HEK293 (cell line): ENCODE measurements at regions not wholly inside any gene's neighbourhood (a gene's known extent, or its start where the extent isn't known, plus 50 kb on each side); places are given as distances from the start of the nearest gene placed in this dataset.

Experiments
- CTCF ChIA-PET: fragments of 350-600 bp; formaldehyde crosslinking; extraction: SDS; loops from one replicate; lab custom pipeline; 2021; ENCODE audit warnings: antibody characterized with exemption; lab: Yijun Ruan, JAX
- POLR2A ChIA-PET: fragments of 300-600 bp; formaldehyde crosslinking; extraction: SDS; loops from one replicate; lab custom pipeline; 2020; ENCODE audit warnings: antibody characterized with exemption, inconsistent platforms; lab: Yijun Ruan, JAX
- H3K27ac ChIP-seq: fragments of 200-500 bp; sonication (Bioruptor generic); 2 replicates; pipeline ENCODE4 v1.5.1; 2014; ENCODE audit warnings: low read depth, low read length, control low read depth, inconsistent platforms; ENCODE audit errors: extremely low read depth
- H3K36me3 ChIP-seq, 2 experiments: fragments of 200-500 bp in 1 of 2; sonication (Bioruptor generic) in 1 of 2; 1 replicate in 1 of 2; 2 replicates in 1 of 2; pipeline ENCODE4 v1.5.1; 2014 to 2017; ENCODE audit warnings: inconsistent platforms in 2 of 2, low read length in 2 of 2; ENCODE audit not compliant: control insufficient read depth in 2 of 2, insufficient read depth in 1 of 2
- H3K4me1 ChIP-seq: fragments of 200-500 bp; sonication (Bioruptor generic); 2 replicates; pipeline ENCODE4 v1.5.1; 2014; ENCODE audit warnings: mild to moderate bottlenecking, low read length, inconsistent platforms; ENCODE audit not compliant: control insufficient read depth, insufficient read depth
- H3K4me3 ChIP-seq: 2 replicates; pipeline ENCODE4 v1.5.1; 2011; ENCODE audit warnings: low read depth, mild to moderate bottlenecking, control low read depth, low read length, moderate library complexity
- H3K9me3 ChIP-seq: fragments of 200-500 bp; sonication (Bioruptor generic); 2 replicates; pipeline ENCODE4 v1.5.1; 2014; ENCODE audit warnings: low read depth, low read length, inconsistent platforms; ENCODE audit not compliant: control insufficient read depth, insufficient read depth
- BCL6B ChIP-seq: fragments of 450-650 bp; formaldehyde crosslinking; IDR thresholded peaks from 2 replicates; pipeline ENCODE4 v1.5.1; 2017; ENCODE audit warnings: missing biosample characterization, missing genetic modification characterization
- HIC1 ChIP-seq: fragments of 450-650 bp; formaldehyde crosslinking; IDR thresholded peaks from 2 replicates; pipeline ENCODE4 v1.5.1; 2016; ENCODE audit warnings: missing biosample characterization, missing genetic modification characterization
- INSM2 ChIP-seq: fragments of 450-650 bp; formaldehyde crosslinking; IDR thresholded peaks from 2 replicates; pipeline ENCODE4 v1.5.1; 2016; ENCODE audit warnings: missing biosample characterization, missing genetic modification characterization
- MYNN ChIP-seq: fragments of 450-650 bp; formaldehyde crosslinking; IDR thresholded peaks from 2 replicates; pipeline ENCODE4 v1.5.1; 2016; ENCODE audit warnings: missing biosample characterization, missing genetic modification characterization, borderline replicate concordance
- TCF7L2 ChIP-seq: IDR thresholded peaks from 2 replicates; pipeline ENCODE4 v1.6.1; 2011; ENCODE audit warnings: low read depth, mild to moderate bottlenecking, inconsistent platforms, low read length, moderate library complexity, borderline replicate concordance
- TRIM28 ChIP-seq: IDR thresholded peaks from 2 replicates; pipeline ENCODE4 v1.6.1; 2011; ENCODE audit warnings: low read length, control low read depth, borderline replicate concordance
- ZBTB21 ChIP-seq: fragments of 450-650 bp; formaldehyde crosslinking; IDR thresholded peaks from 2 replicates; pipeline ENCODE4 v1.5.1; 2017; ENCODE audit warnings: missing biosample characterization, missing genetic modification characterization
- ZNF121 ChIP-seq: fragments of 450-650 bp; formaldehyde crosslinking; IDR thresholded peaks from 2 replicates; pipeline ENCODE4 v1.5.1; 2016; ENCODE audit warnings: missing biosample characterization, missing genetic modification characterization
- ZNF132 ChIP-seq: fragments of 450-650 bp; formaldehyde crosslinking; IDR thresholded peaks from 2 replicates; pipeline ENCODE4 v1.5.1; 2017; ENCODE audit warnings: missing biosample characterization, missing genetic modification characterization, borderline replicate concordance
- ZNF146 ChIP-seq: fragments of 450-650 bp; formaldehyde crosslinking; IDR thresholded peaks from 2 replicates; pipeline ENCODE4 v1.5.1; 2016; ENCODE audit warnings: missing biosample characterization, missing genetic modification characterization
- ZNF155 ChIP-seq: fragments of 450-650 bp; formaldehyde crosslinking; IDR thresholded peaks from 2 replicates; pipeline ENCODE4 v1.5.1; 2016; ENCODE audit warnings: missing biosample characterization, missing genetic modification characterization
- ZNF202 ChIP-seq: fragments of 450-650 bp; formaldehyde crosslinking; IDR thresholded peaks from 2 replicates; pipeline ENCODE4 v1.5.1; 2016; ENCODE audit warnings: missing biosample characterization, missing genetic modification characterization, borderline replicate concordance
- ZNF211 ChIP-seq: fragments of 450-650 bp; formaldehyde crosslinking; IDR thresholded peaks from 2 replicates; pipeline ENCODE4 v1.5.1; 2016; ENCODE audit warnings: low read depth, missing biosample characterization, missing genetic modification characterization
- ZNF248 ChIP-seq: fragments of 450-650 bp; formaldehyde crosslinking; IDR thresholded peaks from 2 replicates; pipeline ENCODE4 v1.5.1; 2017; ENCODE audit warnings: missing biosample characterization, missing genetic modification characterization
- ZNF280D ChIP-seq: fragments of 450-650 bp; formaldehyde crosslinking; IDR thresholded peaks from 2 replicates; pipeline ENCODE4 v1.5.1; 2016; ENCODE audit warnings: missing biosample characterization, missing genetic modification characterization
- ZNF335 ChIP-seq: fragments of 450-650 bp; formaldehyde crosslinking; conservative IDR thresholded peaks from 2 replicates; pipeline ENCODE4 v1.5.1; 2016; ENCODE audit warnings: missing biosample characterization, missing genetic modification characterization
- ZNF37A ChIP-seq: fragments of 450-650 bp; IDR thresholded peaks from 2 replicates; pipeline ENCODE4 v1.5.1; 2018; ENCODE audit warnings: missing biosample characterization, missing genetic modification characterization
- ZNF510 ChIP-seq: fragments of 450-650 bp; formaldehyde crosslinking; IDR thresholded peaks from 2 replicates; pipeline ENCODE4 v1.5.1; 2018; ENCODE audit warnings: mild to moderate bottlenecking, missing genetic modification characterization, missing biosample characterization; ENCODE audit not compliant: insufficient replicate concordance
- ZNF514 ChIP-seq: fragments of 450-650 bp; formaldehyde crosslinking; IDR thresholded peaks from 2 replicates; pipeline ENCODE4 v1.5.1; 2016; ENCODE audit warnings: missing biosample characterization, missing genetic modification characterization
- ZNF544 ChIP-seq: fragments of 450-650 bp; formaldehyde crosslinking; IDR thresholded peaks from 2 replicates; pipeline ENCODE4 v1.5.0; 2017; ENCODE audit warnings: missing biosample characterization, missing genetic modification characterization
- ZNF549 ChIP-seq: fragments of 450-650 bp; IDR thresholded peaks from 2 replicates; pipeline ENCODE4 v1.5.1; 2018; ENCODE audit warnings: missing biosample characterization, missing genetic modification characterization, mild to moderate bottlenecking, inconsistent platforms, moderate library complexity
- ZNF692 ChIP-seq: fragments of 450-650 bp; formaldehyde crosslinking; IDR thresholded peaks from 2 replicates; pipeline ENCODE4 v1.5.1; 2016; ENCODE audit warnings: missing biosample characterization, missing genetic modification characterization
- ZNF707 ChIP-seq: fragments of 450-650 bp; formaldehyde crosslinking; IDR thresholded peaks from 2 replicates; pipeline ENCODE4 v1.5.1; 2016; ENCODE audit warnings: missing biosample characterization, missing genetic modification characterization
- ZNF830 ChIP-seq: fragments of 450-650 bp; IDR thresholded peaks from 2 replicates; pipeline ENCODE4 v1.5.0; 2018; ENCODE audit warnings: missing biosample characterization, missing genetic modification characterization, low read depth, mild to moderate bottlenecking, moderate library complexity

- ChIA-PET POLR2A (no interaction called here), CTCF (interaction anchor here (0.7 kb wide), 3 partner anchors 19 to 311 kb away, joined by 3 read pairs; no protein-coding TSS in a partner anchor)
- H3K4me1 ChIP-seq: no peaks in the 10 kb centered on the region
- TF ChIP-seq ZNF830 (no peak), ZBTB21 (tag by site-specific recombination) (no peak), INSM2 (tag by site-specific recombination) (no peak), ZNF549 (tag by site-specific recombination) (no peak)
- no peak overlapping the region for H3K27ac ChIP-seq
- no peaks in the 10 kb centered on the region for H3K9me3 ChIP-seq
- no peak overlapping the region for H3K4me3 ChIP-seq
- H3K36me3 ChIP-seq: no peaks in the 10 kb centered on the region
Observed at GRCh38 chr11:43021466-43021865, 290.3 kb upstream of the API5 start.

DNA sequence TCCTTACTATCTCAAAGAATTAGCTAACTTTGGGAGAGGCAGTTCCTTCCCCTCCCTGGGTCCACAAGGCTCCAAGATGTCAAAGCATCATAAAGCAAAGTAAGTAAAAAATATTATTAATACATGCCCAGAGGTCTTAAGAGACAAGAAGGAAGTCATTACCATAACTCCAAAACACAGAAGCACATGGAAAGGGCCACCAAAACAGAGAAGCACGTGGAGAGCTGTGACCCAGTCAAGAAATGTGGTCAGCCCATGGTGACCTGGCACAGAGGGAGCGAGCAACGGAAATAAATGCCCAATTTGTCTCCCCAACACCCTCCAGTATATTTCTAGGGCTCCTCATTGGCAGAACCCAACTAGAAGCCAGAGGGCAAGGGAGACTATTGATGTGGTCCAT lies 277.5 kb upstream of the API5 start:
- no peaks in the 10 kb centered on the region for H3K4me1 ChIP-seq
- POLR2A ChIA-PET: no interaction called here
- no peak overlapping the region for H3K4me3 ChIP-seq
- H3K36me3 ChIP-seq: no peaks in the 10 kb centered on the region
- TF ChIP-seq ZNF155 (tag by site-specific recombination) (no peak), ZNF146 (tag by site-specific recombination) (no peak), ZNF132 (tag by site-specific recombination) (no peak), ZNF549 (tag by site-specific recombination) (no peak), HIC1 (tag by site-specific recombination) (no peak), MYNN (tag by site-specific recombination) (no peak), ZNF248 (no peak), ZNF202 (tag by site-specific recombination) (no peak), ZNF514 (tag by site-specific recombination) (no peak), ZNF211 (tag by site-specific recombination) (no peak), ZNF544 (tag by site-specific recombination) (no peak), BCL6B (tag by site-specific recombination) (no peak), TRIM28 (no peak), ZNF121 (no peak)
- H3K27ac ChIP-seq: no peak overlapping the region
- CTCF ChIA-PET: interaction anchor here (0.7 kb wide), 1 partner anchor 244 kb away, joined by 3 read pairs; no protein-coding TSS in a partner anchor
- no peaks in the 10 kb centered on the region for H3K9me3 ChIP-seq

DNA sequence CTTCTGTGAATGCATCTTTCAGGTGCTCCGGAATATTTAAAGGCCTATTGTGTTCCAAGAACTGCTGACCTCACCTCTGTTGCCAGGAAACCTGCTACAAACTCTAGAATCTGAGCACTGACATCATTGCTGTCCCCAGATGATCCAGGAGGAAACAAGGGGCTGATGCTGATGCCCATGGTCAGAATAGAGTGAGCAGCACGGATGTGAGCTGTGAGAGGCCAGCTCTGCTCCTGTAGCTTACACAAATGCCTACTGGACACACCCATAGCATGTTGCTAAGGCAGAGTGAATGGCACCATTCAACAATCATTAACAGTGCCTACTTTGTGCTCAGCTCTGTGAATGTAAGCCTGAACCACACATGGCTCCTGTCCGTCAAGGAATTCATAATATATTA lies 276.7 kb upstream of the API5 start:
- CTCF ChIA-PET: no interaction called here
- Histone ChIP-seq H3K27ac (no peak overlapping the region), H3K36me3 (no peaks in the 10 kb centered on the region), H3K4me1 (no peaks in the 10 kb centered on the region), H3K9me3 (no peaks in the 10 kb centered on the region), H3K4me3 (no peak overlapping the region)
- POLR2A ChIA-PET: no interaction called here
- no peak for TF ChIP-seq ZNF692 (tag by site-specific recombination)
- TF ChIP-seq ZNF280D: no peak
- TF ChIP-seq TRIM28: no peak
- no peak for TF ChIP-seq TCF7L2
- TF ChIP-seq ZNF37A (tag by site-specific recombination): no peak
- no peak for TF ChIP-seq ZNF335 (tag by site-specific recombination)
- TF ChIP-seq ZNF707 (tag by site-specific recombination): no peak
- TF ChIP-seq ZNF510 (tag by site-specific recombination): no peak
